NCI-H1694 treated with DMSO at 0.1 percent for 48 hours (cell line): ENCODE measurements at regions not wholly inside any gene's neighbourhood (a gene's known extent, or its start where the extent isn't known, plus 50 kb on each side); places are given as distances from the start of the nearest gene placed in this dataset.

Source experiments
- DNase-seq: peaks from one replicate; lab custom pipeline; 2025; lab: John Stamatoyannopoulos, UW

- no peak for DNase-seq
These were observed 302.6 kb upstream of the SLC14A2 start for GRCh38 chr18:45312555-45313126.

GRCh38 chr18:45316127-45316526 lies 299.1 kb upstream of the SLC14A2 start:
- DNase-seq, result no peak

- no peak for DNase-seq
These were observed 297.2 kb upstream of the SLC14A2 start for GRCh38 chr18:45317948-45318640.

- DNase-seq, result no peak
These were observed 294.6 kb upstream of the SLC14A2 start for GRCh38 chr18:45320724-45321123.

- DNase-seq, result no peak
These were observed 293.8 kb upstream of the SLC14A2 start for GRCh38 chr18:45321520-45321919.

- DNase-seq, result no peak
These were observed 292.9 kb upstream of the SLC14A2 start for GRCh38 chr18:45322343-45322742.

GRCh38 chr18:45324101-45324494 lies 291.2 kb upstream of the SLC14A2 start:
- DNase-seq, result no peak

GRCh38 chr18:45324495-45325113 lies 290.7 kb upstream of the SLC14A2 start:
- peak; percentile 47 for DNase-seq

GRCh38 chr18:45325778-45326177 lies 289.5 kb upstream of the SLC14A2 start:
- no peak for DNase-seq

- no peak for DNase-seq
These were observed 288.8 kb upstream of the SLC14A2 start for GRCh38 chr18:45326505-45326904.

GRCh38 chr18:45328296-45328695 lies 287.0 kb upstream of the SLC14A2 start:
- DNase-seq, result no peak

GRCh38 chr18:45328811-45329210 lies 286.5 kb upstream of the SLC14A2 start:
- no peak for DNase-seq

- no peak for DNase-seq
These were observed 286.0 kb upstream of the SLC14A2 start for GRCh38 chr18:45329316-45329715.

GRCh38 chr18:45330170-45330594 lies 285.1 kb upstream of the SLC14A2 start:
- no peak for DNase-seq

- DNase-seq, result no peak
These were observed 282.4 kb upstream of the SLC14A2 start for GRCh38 chr18:45332871-45333270.

GRCh38 chr18:45334191-45334590 lies 281.1 kb upstream of the SLC14A2 start:
- DNase-seq, result no peak

GRCh38 chr18:45335282-45336043 lies 279.8 kb upstream of the SLC14A2 start:
- DNase-seq, result no peak

- no peak for DNase-seq
These were observed 278.8 kb upstream of the SLC14A2 start for GRCh38 chr18:45336448-45336847.

GRCh38 chr18:45337477-45337876 lies 277.8 kb upstream of the SLC14A2 start:
- DNase-seq, result no peak

- DNase-seq, result no peak
These were observed 275.3 kb upstream of the SLC14A2 start for GRCh38 chr18:45339810-45340550.

- no peak for DNase-seq
These were observed 274.4 kb upstream of the SLC14A2 start for GRCh38 chr18:45340884-45341283.

GRCh38 chr18:45341454-45341853 lies 273.8 kb upstream of the SLC14A2 start:
- no peak for DNase-seq
